Keratinocyte (primary cell): ENCODE measurements at regions not wholly inside any gene's neighbourhood (a gene's known extent, or its start where the extent isn't known, plus 50 kb on each side); places are given as distances from the start of the nearest gene placed in this dataset.

Source experiments
- EZH2 ChIP-seq: IDR thresholded peaks from one replicate; pipeline ENCODE4 v1.6.1; 2012; ENCODE audit warnings: inconsistent platforms, mild to moderate bottlenecking, low read length, moderate library complexity
- TF ChIP-seq, protein P1 (sequence below), 3 experiments: IDR thresholded peaks in 1 of 3; conservative IDR thresholded peaks in 1 of 3; optimal IDR thresholded peaks in 1 of 3; 2 replicates in 2 of 3; 3 replicates in 1 of 3; pipeline versions ENCODE3 to v1.5.1; 2011; ENCODE audit warnings: low read length in 3 of 3, mild to moderate bottlenecking in 3 of 3, moderate library complexity in 2 of 3, control low read depth in 1 of 3, inconsistent platforms in 1 of 3; ENCODE audit not compliant: insufficient read depth in 2 of 3; ENCODE audit errors: extremely low read depth in 1 of 3

DNA sequence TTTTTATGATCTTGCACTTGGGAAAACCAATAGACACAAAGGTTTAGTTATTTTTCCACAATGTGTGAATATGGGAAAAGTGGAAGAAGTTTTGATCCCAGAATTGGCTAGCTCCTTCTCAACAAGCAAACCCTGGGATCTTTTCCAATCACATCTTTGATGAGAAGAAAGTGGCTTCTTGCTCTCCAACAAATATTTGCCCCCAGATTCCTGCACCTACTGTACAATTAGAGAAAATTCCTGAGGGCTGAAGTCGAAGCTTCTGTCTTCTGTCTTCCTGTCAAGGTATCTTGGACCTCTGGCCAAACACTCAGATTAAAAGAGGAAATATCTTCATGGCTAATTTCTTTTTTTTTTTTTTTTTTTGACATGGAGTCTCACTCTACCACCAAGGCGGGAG lies 113.1 kb upstream of the SLC45A1 start:
- TF ChIP-seq, protein P1, sequence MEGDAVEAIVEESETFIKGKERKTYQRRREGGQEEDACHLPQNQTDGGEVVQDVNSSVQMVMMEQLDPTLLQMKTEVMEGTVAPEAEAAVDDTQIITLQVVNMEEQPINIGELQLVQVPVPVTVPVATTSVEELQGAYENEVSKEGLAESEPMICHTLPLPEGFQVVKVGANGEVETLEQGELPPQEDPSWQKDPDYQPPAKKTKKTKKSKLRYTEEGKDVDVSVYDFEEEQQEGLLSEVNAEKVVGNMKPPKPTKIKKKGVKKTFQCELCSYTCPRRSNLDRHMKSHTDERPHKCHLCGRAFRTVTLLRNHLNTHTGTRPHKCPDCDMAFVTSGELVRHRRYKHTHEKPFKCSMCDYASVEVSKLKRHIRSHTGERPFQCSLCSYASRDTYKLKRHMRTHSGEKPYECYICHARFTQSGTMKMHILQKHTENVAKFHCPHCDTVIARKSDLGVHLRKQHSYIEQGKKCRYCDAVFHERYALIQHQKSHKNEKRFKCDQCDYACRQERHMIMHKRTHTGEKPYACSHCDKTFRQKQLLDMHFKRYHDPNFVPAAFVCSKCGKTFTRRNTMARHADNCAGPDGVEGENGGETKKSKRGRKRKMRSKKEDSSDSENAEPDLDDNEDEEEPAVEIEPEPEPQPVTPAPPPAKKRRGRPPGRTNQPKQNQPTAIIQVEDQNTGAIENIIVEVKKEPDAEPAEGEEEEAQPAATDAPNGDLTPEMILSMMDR (optimal IDR thresholded peaks at IDR 0.05 in 1 of 3, IDR thresholded peaks at IDR 0.05 in 1 of 3, conservative IDR thresholded peaks at IDR 0.05 in 1 of 3; ENCODE audit: extremely low read depth in 1 of 3, insufficient read depth in 2 of 3, low read length in 3 of 3), result no peak
- TF ChIP-seq EZH2, result no peak
